SK-N-SH treated with all-trans-retinoic acid at 6 μM for 48 hours (cell line): ENCODE measurements at regions not wholly inside any gene's neighbourhood (a gene's known extent, or its start where the extent isn't known, plus 50 kb on each side); places are given as distances from the start of the nearest gene placed in this dataset.
A peak's percentile ranks its signal among the peaks of the same experiment; 100 is the strongest.

Experiments used
- ATAC-seq: fragments of 200-7000 bp; cut with Tn5 transposase; 3 replicates; pipeline ENCODE4 v1.9.1; 2020; ENCODE audit warnings: mild to moderate bottlenecking, moderate library complexity
- ARNTL ChIP-seq: fragments of 450-650 bp; formaldehyde crosslinking; IDR thresholded peaks from 2 replicates; pipeline ENCODE4 v1.5.0; 2020; ENCODE audit warnings: low read depth, mild to moderate bottlenecking, moderate library complexity, borderline replicate concordance
- BACH2 ChIP-seq: fragments of 250-450 bp; sonication (Bioruptor Pico); IDR thresholded peaks from 2 replicates; pipeline ENCODE4 v1.9.0; 2021; ENCODE audit warnings: mild to moderate bottlenecking, borderline replicate concordance
- CSDC2 ChIP-seq: fragments of 250-450 bp; sonication (Bioruptor Pico); IDR thresholded peaks from 2 replicates; pipeline ENCODE4 v1.5.0; 2020; ENCODE audit warnings: mild to moderate bottlenecking, moderate library complexity
- GLIS3 ChIP-seq: fragments of 250-450 bp; sonication (Bioruptor Pico); IDR thresholded peaks from 2 replicates; pipeline ENCODE4 v1.5.0; 2020; ENCODE audit warnings: mild to moderate bottlenecking, moderate library complexity
- ISL1 ChIP-seq: fragments of 250-450 bp; sonication (Bioruptor Pico); IDR thresholded peaks from 2 replicates; pipeline ENCODE4 v2.1.2; 2022; ENCODE audit warnings: mild to moderate bottlenecking, moderate library complexity
- OSR1 ChIP-seq: fragments of 250-450 bp; sonication (Bioruptor Pico); IDR thresholded peaks from 2 replicates; pipeline ENCODE4 v1.8.0; 2022; ENCODE audit warnings: moderate library complexity, mild to moderate bottlenecking, inconsistent platforms
- PPARA ChIP-seq: fragments of 250-450 bp; sonication (Bioruptor Pico); IDR thresholded peaks from 2 replicates; pipeline ENCODE4 v1.5.0; 2020; ENCODE audit warnings: mild to moderate bottlenecking, borderline replicate concordance
- RARB ChIP-seq: fragments of 250-450 bp; sonication (Bioruptor Pico); IDR thresholded peaks from 2 replicates; pipeline ENCODE4 v1.8.0; 2021; ENCODE audit warnings: mild to moderate bottlenecking, moderate library complexity
- SNAI2 ChIP-seq: fragments of 250-450 bp; sonication (Bioruptor Pico); IDR thresholded peaks from 2 replicates; pipeline ENCODE4 v1.5.0; 2020; ENCODE audit warnings: mild to moderate bottlenecking, moderate library complexity
- TCF4 ChIP-seq: fragments of 250-450 bp; sonication (Bioruptor Pico); IDR thresholded peaks from 2 replicates; pipeline ENCODE4 v1.8.0; 2021; ENCODE audit warnings: mild to moderate bottlenecking, moderate library complexity, borderline replicate concordance
- TOX ChIP-seq: fragments of 250-450 bp; sonication (Bioruptor Pico); IDR thresholded peaks from 2 replicates; pipeline ENCODE4 v1.8.0; 2021; ENCODE audit warnings: mild to moderate bottlenecking, moderate library complexity, borderline replicate concordance
- ZC3H10 ChIP-seq: fragments of 250-450 bp; sonication (Bioruptor Pico); IDR thresholded peaks from 2 replicates; pipeline ENCODE4 v1.5.1; 2021; ENCODE audit warnings: mild to moderate bottlenecking, moderate library complexity
- ZFP3 ChIP-seq: fragments of 250-450 bp; sonication (Bioruptor Pico); IDR thresholded peaks from 2 replicates; pipeline ENCODE4 v1.5.0; 2020; ENCODE audit warnings: mild to moderate bottlenecking, moderate library complexity
- ZFP30 ChIP-seq: fragments of 450-650 bp; formaldehyde crosslinking; IDR thresholded peaks from 2 replicates; pipeline ENCODE4 v1.5.0; 2022; ENCODE audit warnings: mild to moderate bottlenecking, moderate library complexity
- ZNF565 ChIP-seq: fragments of 450-650 bp; formaldehyde crosslinking; conservative IDR thresholded peaks from 2 replicates; pipeline ENCODE4 v1.5.0; 2020; ENCODE audit warnings: low read depth, mild to moderate bottlenecking, moderate library complexity
- ZNF70 ChIP-seq: fragments of 450-650 bp; formaldehyde crosslinking; IDR thresholded peaks from 2 replicates; pipeline ENCODE4 v1.5.0; 2020; ENCODE audit warnings: mild to moderate bottlenecking, moderate library complexity
- ZNF8 ChIP-seq: fragments of 450-650 bp; formaldehyde crosslinking; IDR thresholded peaks from 2 replicates; pipeline ENCODE4 v1.5.0; 2020; ENCODE audit warnings: mild to moderate bottlenecking, moderate library complexity
- TF ChIP-seq, protein P1 (sequence below): fragments of 250-450 bp; sonication (Bioruptor Pico); IDR thresholded peaks from 2 replicates; pipeline ENCODE4 v1.8.0; 2020; ENCODE audit warnings: mild to moderate bottlenecking, moderate library complexity, borderline replicate concordance
- TF ChIP-seq, protein P2 (sequence below): fragments of 250-450 bp; sonication (Bioruptor Pico); IDR thresholded peaks from 2 replicates; pipeline ENCODE4 v1.5.1; 2020; ENCODE audit warnings: low read depth, mild to moderate bottlenecking, moderate library complexity
- TF ChIP-seq, protein P3 (sequence below): fragments of 250-450 bp; sonication (Bioruptor Pico); IDR thresholded peaks from 2 replicates; pipeline ENCODE4 v1.8.0; 2021; ENCODE audit warnings: low read depth, mild to moderate bottlenecking, moderate library complexity, borderline replicate concordance
- TF ChIP-seq, protein P4 (sequence below): fragments of 250-450 bp; sonication (Bioruptor Pico); IDR thresholded peaks from 2 replicates; pipeline ENCODE4 v1.5.1; 2021; ENCODE audit warnings: mild to moderate bottlenecking, moderate library complexity

DNA sequence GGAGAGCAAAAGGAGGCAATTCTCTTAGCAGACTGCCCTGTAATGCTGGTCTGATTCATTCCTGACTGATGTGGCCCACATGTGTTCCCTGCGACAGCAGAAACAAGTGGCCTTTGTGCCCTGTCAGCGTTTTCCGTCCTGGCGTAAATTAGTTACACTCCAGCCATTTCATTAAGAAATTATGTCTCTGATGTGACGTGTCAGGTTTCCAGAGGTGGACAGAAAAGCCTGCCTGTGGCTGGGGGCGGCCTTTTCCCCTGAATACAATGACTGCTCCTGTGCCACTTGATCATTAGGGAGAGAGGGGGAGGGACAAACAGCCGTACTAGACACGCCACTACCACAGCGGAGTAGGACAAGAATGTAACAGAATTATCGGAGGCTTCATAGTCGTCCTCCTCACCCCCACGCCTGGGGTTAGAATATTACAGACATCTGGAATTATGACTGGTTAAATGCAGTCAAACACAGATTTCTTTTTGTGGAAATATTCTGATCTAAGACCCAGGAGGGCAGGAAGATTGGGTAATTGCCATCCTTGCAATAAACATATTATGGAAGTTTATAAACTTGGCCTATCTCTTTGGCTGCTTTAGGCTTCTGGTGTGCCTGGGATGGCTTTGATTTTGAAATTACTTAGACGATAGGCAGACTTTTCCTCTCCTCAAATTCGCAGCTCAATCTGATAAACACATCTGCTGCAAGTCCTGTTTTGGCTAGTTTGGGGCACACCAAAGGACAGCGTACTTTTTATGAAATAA is 146.2 kb upstream of the BCOR start:
- peak; percentile 39; the same call in 1 of the 2 replicates for TF ChIP-seq TCF4 (CRISPR knock-in tag)
- TF ChIP-seq ZNF70 (CRISPR knock-in tag): no peak
- TF ChIP-seq, all 23 proteins: peak for 1
- ATAC-seq: no peak; the same call in 2 of the 3 replicates

DNA sequence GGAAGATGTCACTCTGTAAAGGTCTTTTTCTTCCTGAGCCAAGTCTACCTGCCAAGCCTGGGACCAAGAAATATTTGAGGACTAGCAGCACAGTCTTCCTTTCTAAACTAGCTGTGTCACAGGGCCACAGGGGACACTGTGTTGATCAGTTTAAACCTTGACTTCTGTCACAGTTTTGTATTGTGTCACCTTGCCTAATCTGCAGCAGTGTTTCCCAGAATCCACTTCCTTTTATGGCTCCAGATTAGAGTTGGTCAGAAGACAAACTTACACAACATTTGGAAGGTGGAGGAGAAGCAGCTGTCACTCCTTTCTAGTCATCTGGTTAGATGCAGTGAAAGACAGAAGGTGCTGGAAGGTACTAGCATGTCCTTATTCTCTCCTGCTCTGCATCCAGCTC is 143.1 kb upstream of the BCOR start:
- ATAC-seq: no peak

DNA sequence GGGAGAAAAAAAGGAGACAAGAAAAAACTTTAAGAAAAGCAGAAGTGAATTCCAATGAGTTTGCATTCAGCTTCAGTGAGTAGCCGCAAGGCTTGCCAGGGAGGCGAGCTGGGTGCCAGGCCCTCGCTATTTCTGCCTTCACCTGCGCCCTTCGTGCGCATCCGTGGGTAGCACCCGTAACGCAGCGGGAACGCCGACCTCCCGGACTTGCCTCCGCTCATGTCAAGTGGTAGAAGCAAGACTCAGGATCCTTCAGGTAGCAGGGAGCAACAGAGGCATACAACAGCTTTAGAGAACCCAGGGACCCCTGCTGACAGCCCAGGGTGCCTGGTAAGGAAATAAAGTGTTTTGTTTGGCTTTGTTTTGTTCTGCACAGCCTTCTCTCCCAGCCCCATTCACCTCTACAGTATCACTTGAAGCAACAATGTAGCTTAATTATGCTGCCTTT is 140.0 kb upstream of the BCOR start:
- ATAC-seq: no peak
- TF ChIP-seq, protein P1, sequence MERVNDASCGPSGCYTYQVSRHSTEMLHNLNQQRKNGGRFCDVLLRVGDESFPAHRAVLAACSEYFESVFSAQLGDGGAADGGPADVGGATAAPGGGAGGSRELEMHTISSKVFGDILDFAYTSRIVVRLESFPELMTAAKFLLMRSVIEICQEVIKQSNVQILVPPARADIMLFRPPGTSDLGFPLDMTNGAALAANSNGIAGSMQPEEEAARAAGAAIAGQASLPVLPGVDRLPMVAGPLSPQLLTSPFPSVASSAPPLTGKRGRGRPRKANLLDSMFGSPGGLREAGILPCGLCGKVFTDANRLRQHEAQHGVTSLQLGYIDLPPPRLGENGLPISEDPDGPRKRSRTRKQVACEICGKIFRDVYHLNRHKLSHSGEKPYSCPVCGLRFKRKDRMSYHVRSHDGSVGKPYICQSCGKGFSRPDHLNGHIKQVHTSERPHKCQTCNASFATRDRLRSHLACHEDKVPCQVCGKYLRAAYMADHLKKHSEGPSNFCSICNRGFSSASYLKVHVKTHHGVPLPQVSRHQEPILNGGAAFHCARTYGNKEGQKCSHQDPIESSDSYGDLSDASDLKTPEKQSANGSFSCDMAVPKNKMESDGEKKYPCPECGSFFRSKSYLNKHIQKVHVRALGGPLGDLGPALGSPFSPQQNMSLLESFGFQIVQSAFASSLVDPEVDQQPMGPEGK: no peak
- TF ChIP-seq ZC3H10 (CRISPR knock-in tag) (no peak), BACH2 (no peak), TOX (CRISPR knock-in tag) (no peak), PPARA (CRISPR knock-in tag) (no peak), OSR1 (CRISPR knock-in tag) (no peak), ZNF565 (CRISPR knock-in tag) (no peak), CSDC2 (no peak), RARB (CRISPR knock-in tag) (no peak), ZNF8 (no peak), ARNTL (no peak)
- TF ChIP-seq, protein P2, sequence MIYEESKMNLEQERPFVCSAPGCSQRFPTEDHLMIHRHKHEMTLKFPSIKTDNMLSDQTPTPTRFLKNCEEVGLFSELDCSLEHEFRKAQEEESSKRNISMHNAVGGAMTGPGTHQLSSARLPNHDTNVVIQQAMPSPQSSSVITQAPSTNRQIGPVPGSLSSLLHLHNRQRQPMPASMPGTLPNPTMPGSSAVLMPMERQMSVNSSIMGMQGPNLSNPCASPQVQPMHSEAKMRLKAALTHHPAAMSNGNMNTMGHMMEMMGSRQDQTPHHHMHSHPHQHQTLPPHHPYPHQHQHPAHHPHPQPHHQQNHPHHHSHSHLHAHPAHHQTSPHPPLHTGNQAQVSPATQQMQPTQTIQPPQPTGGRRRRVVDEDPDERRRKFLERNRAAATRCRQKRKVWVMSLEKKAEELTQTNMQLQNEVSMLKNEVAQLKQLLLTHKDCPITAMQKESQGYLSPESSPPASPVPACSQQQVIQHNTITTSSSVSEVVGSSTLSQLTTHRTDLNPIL (CRISPR knock-in tag): no peak
- TF ChIP-seq, all 23 proteins: peak for 0

More for the DNA sequence above, 143.1 kb upstream of the BCOR start:
- TF ChIP-seq ZNF70 (CRISPR knock-in tag): no peak
- TF ChIP-seq, protein P3, sequence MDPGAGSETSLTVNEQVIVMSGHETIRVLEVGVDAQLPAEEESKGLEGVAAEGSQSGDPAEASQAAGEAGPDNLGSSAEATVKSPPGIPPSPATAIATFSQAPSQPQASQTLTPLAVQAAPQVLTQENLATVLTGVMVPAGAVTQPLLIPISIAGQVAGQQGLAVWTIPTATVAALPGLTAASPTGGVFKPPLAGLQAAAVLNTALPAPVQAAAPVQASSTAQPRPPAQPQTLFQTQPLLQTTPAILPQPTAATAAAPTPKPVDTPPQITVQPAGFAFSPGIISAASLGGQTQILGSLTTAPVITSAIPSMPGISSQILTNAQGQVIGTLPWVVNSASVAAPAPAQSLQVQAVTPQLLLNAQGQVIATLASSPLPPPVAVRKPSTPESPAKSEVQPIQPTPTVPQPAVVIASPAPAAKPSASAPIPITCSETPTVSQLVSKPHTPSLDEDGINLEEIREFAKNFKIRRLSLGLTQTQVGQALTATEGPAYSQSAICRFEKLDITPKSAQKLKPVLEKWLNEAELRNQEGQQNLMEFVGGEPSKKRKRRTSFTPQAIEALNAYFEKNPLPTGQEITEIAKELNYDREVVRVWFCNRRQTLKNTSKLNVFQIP (CRISPR knock-in tag): no peak
- TF ChIP-seq CSDC2: no peak
- no peak for TF ChIP-seq OSR1 (CRISPR knock-in tag)
- no peak for TF ChIP-seq ZFP3 (CRISPR knock-in tag)
- TF ChIP-seq ARNTL: no peak
- TF ChIP-seq PPARA (CRISPR knock-in tag): no peak
- TF ChIP-seq SNAI2 (CRISPR knock-in tag): no peak
- no peak for TF ChIP-seq GLIS3 (CRISPR knock-in tag)
- TF ChIP-seq ZFP30 (CRISPR knock-in tag): no peak
- TF ChIP-seq, protein P4, sequence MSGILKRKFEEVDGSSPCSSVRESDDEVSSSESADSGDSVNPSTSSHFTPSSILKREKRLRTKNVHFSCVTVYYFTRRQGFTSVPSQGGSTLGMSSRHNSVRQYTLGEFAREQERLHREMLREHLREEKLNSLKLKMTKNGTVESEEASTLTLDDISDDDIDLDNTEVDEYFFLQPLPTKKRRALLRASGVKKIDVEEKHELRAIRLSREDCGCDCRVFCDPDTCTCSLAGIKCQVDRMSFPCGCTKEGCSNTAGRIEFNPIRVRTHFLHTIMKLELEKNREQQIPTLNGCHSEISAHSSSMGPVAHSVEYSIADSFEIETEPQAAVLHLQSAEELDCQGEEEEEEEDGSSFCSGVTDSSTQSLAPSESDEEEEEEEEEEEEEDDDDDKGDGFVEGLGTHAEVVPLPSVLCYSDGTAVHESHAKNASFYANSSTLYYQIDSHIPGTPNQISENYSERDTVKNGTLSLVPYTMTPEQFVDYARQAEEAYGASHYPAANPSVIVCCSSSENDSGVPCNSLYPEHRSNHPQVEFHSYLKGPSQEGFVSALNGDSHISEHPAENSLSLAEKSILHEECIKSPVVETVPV: no peak
- no peak for TF ChIP-seq TOX (CRISPR knock-in tag)
- TF ChIP-seq ISL1: no peak
- TF ChIP-seq ZNF565 (CRISPR knock-in tag): no peak
- no peak for TF ChIP-seq RARB (CRISPR knock-in tag)
- TF ChIP-seq, protein P2 (CRISPR knock-in tag): no peak
- no peak for TF ChIP-seq ZC3H10 (CRISPR knock-in tag)
- no peak for TF ChIP-seq ZNF8
